ENCODE measurements at regions not wholly inside any gene's neighbourhood (a gene's known extent, or its start where the extent isn't known, plus 50 kb on each side); places are given as distances from the start of the nearest gene placed in this dataset.

DNA sequence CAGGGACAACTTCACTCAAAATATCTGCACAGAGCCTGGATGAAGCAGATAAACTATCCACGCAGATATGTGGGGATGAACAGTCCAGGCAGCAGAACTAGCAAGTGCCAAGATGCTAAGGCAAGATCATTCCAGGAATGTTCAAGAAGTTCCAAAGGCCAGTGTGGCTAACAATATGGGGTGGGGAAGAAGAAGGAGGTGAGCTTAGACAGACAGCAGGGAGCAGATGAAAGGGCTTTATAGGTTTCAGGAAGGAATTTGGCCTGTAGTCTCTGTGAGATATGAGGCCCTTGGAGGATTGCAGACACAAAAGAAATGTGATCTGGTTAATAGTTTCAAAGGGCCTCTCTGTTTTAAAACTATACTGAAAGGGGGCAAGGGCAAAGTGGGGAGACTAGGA is 63.5 kb upstream of the PPM1H start:
- H3K4me3 Mint-ChIP-seq (ENCODE audit: low read depth), result no peak overlapping the region
- peaks cover under 1% of the 10 kb centered on the region for H3K9me3 Mint-ChIP-seq (ENCODE audit: low read depth)
- peaks cover 11% of the 10 kb centered on the region for H3K27me3 Mint-ChIP-seq

DNA sequence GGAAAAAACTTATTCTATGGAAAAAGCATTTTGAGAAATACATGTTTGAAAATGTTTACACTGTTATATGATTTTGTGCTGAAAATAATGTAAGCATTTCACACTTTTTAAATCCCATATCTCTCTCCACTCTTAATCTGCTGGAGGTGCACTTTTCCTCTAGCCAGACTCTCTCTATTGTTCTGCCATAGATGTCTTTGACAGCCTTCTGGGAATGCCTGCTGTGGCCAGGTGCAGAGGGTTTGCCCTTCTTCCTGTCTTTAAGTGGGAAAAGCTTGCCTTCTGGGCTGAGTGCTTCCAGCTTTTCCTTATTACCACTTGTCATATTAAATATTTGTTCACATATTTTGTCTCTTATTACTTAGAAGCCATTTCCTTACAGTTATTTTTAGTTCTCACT is 60.1 kb upstream of the PPM1H start:
- no peak for TF ChIP-seq CTCF (IDR thresholded peaks at IDR 0.05; ENCODE audit: unreplicated experiment)
- no peak for DNase-seq (ENCODE audit: low spot score, unreplicated experiment)
- H3K36me3 Mint-ChIP-seq (ENCODE audit: insufficient read depth), result no peaks in the 10 kb centered on the region
- peaks cover 8% of the 10 kb centered on the region for H3K27me3 Mint-ChIP-seq
- H3K9me3 Mint-ChIP-seq (ENCODE audit: low read depth), result peaks cover 4% of the 10 kb centered on the region
- no peak overlapping the region for H3K4me3 Mint-ChIP-seq (ENCODE audit: low read depth)
- no peak overlapping the region for H3K27ac Mint-ChIP-seq
- no peaks in the 10 kb centered on the region for H3K4me1 Mint-ChIP-seq (ENCODE audit: low read depth)

More for the DNA sequence above, 63.5 kb upstream of the PPM1H start:
- no peak for TF ChIP-seq CTCF (IDR thresholded peaks at IDR 0.05; ENCODE audit: unreplicated experiment)
- H3K4me1 Mint-ChIP-seq (ENCODE audit: low read depth), result no peaks in the 10 kb centered on the region
- H3K36me3 Mint-ChIP-seq (ENCODE audit: insufficient read depth), result no peaks in the 10 kb centered on the region
- no peak overlapping the region for H3K27ac Mint-ChIP-seq
- DNase-seq (ENCODE audit: low spot score, unreplicated experiment), result no peak

GRCh38 chr12:62986844-62987243 is 51.9 kb upstream of the PPM1H start:
- Mint-ChIP-seq H3K27me3 (no peaks in the 10 kb centered on the region), H3K27ac (no peak overlapping the region), H3K4me3 (ENCODE audit: low read depth) (no peak overlapping the region)

More at GRCh38 chr12:62986844-62987243, 51.9 kb upstream of the PPM1H start:
- peaks cover 6% of the 10 kb centered on the region for H3K9me3 Mint-ChIP-seq (ENCODE audit: low read depth)
- no peaks in the 10 kb centered on the region for H3K4me1 Mint-ChIP-seq (ENCODE audit: low read depth)
- no peak for DNase-seq (ENCODE audit: low spot score, unreplicated experiment)
- TF ChIP-seq CTCF (IDR thresholded peaks at IDR 0.05; ENCODE audit: unreplicated experiment), result no peak
- no peaks in the 10 kb centered on the region for H3K36me3 Mint-ChIP-seq (ENCODE audit: insufficient read depth)

Measured in progenitor cell of endocrine pancreas (in vitro differentiated cells).